GM23338 (cell line): ENCODE measurements at regions not wholly inside any gene's neighbourhood (a gene's known extent, or its start where the extent isn't known, plus 50 kb on each side); places are given as distances from the start of the nearest gene placed in this dataset.

Experiments used
- ATAC-seq: fragments of 200-7000 bp; cut with Tn5 transposase; 3 replicates; pipeline ENCODE4 v1.9.1; 2020
- DNase-seq: peaks from one replicate; pipeline ENCODE4 v3.0.0-alpha.2; 2015; ENCODE audit warnings: low spot score
- H2AFZ ChIP-seq: fragments of 200-600 bp; sonication (generic); 2 replicates; pipeline ENCODE4 v1.8.0; 2016; ENCODE audit warnings: antibody characterized with exemption, mild to moderate bottlenecking, moderate library complexity
- H3F3A ChIP-seq: fragments of 200-600 bp; sonication (generic); replicated peaks from 2 replicates; pipeline ENCODE4 v1.8.0; 2017; ENCODE audit warnings: antibody characterized with exemption, mixed run types, low read depth
- H3K27ac ChIP-seq: fragments of 200-600 bp; sonication (generic); 2 replicates; pipeline ENCODE4 v1.6.1; 2016; ENCODE audit warnings: low read depth
- H3K27me3 ChIP-seq: fragments of 200-600 bp; sonication (generic); 2 replicates; pipeline ENCODE4 v1.8.0; 2016; ENCODE audit warnings: mild to moderate bottlenecking, mixed run types, moderate library complexity; ENCODE audit not compliant: insufficient read depth
- H3K36me3 ChIP-seq: fragments of 200-600 bp; sonication (generic); 2 replicates; pipeline ENCODE4 v1.8.0; 2016; ENCODE audit warnings: mild to moderate bottlenecking; ENCODE audit not compliant: insufficient read depth
- H3K4me1 ChIP-seq: fragments of 200-600 bp; sonication (generic); 2 replicates; pipeline ENCODE4 v1.8.0; 2016; ENCODE audit warnings: mild to moderate bottlenecking, moderate library complexity; ENCODE audit not compliant: insufficient read depth
- H3K4me2 ChIP-seq: fragments of 200-600 bp; sonication (generic); 2 replicates; pipeline ENCODE4 v1.7.1; 2017; ENCODE audit warnings: mixed run types
- H3K4me3 ChIP-seq: fragments of 200-600 bp; sonication (generic); 2 replicates; pipeline ENCODE4 v1.6.1; 2016; ENCODE audit warnings: mixed run types
- H3K79me2 ChIP-seq: fragments of 200-600 bp; sonication (generic); replicated peaks from 2 replicates; pipeline ENCODE4 v1.8.0; 2017; ENCODE audit warnings: mild to moderate bottlenecking; ENCODE audit not compliant: insufficient read depth
- H3K9me2 ChIP-seq: fragments of 200-600 bp; sonication (generic); 2 replicates; pipeline ENCODE4 v1.8.0; 2017; ENCODE audit not compliant: insufficient read depth
- H4K20me1 ChIP-seq: fragments of 200-600 bp; sonication (generic); replicated peaks from 2 replicates; pipeline ENCODE4 v1.8.0; 2017; ENCODE audit warnings: mild to moderate bottlenecking; ENCODE audit not compliant: insufficient read depth
- H3K27ac Mint-ChIP-seq: 2 replicates; pipeline ENCODE4 v1.8.0; 2020; ENCODE audit warnings: inconsistent platforms, mild to moderate bottlenecking, moderate library complexity, mixed read lengths
- H3K27me3 Mint-ChIP-seq: 3 replicates; pipeline ENCODE4 v1.8.0; 2022; ENCODE audit warnings: low read depth, mild to moderate bottlenecking, moderate library complexity, mixed read lengths, inconsistent platforms; ENCODE audit not compliant: insufficient read depth, poor library complexity
- H3K36me3 Mint-ChIP-seq: 3 replicates; pipeline ENCODE4 v1.8.0; 2021; ENCODE audit warnings: low read depth, mild to moderate bottlenecking, inconsistent platforms, moderate library complexity, mixed read lengths
- H3K4me1 Mint-ChIP-seq: 3 replicates; pipeline ENCODE4 v1.8.0; 2020; ENCODE audit warnings: mild to moderate bottlenecking, inconsistent platforms, mixed read lengths
- H3K4me3 Mint-ChIP-seq: 3 replicates; pipeline ENCODE4 v1.8.0; 2021; ENCODE audit warnings: moderate library complexity, mild to moderate bottlenecking, inconsistent platforms, mixed read lengths
- H3K9me3 Mint-ChIP-seq: 3 replicates; pipeline ENCODE4 v1.8.0; 2020; ENCODE audit warnings: moderate library complexity, mild to moderate bottlenecking, inconsistent platforms, mixed read lengths
- CREB1 ChIP-seq: fragments of 250-450 bp; sonication (Bioruptor Pico); IDR thresholded peaks from 2 replicates; pipeline ENCODE4 v1.5.0; 2020; ENCODE audit warnings: low read depth, mild to moderate bottlenecking, moderate library complexity
- ETS1 ChIP-seq: IDR thresholded peaks from 2 replicates; pipeline ENCODE4 v1.6.1; 2016; ENCODE audit warnings: antibody characterized with exemption
- EZH2 ChIP-seq: fragments of 200-600 bp; sonication (generic); IDR thresholded peaks from one replicate; pipeline ENCODE4 v1.8.0; 2017; ENCODE audit warnings: antibody characterized with exemption, mild to moderate bottlenecking, low read depth; ENCODE audit not compliant: unreplicated experiment
- EZH2phosphoT487 ChIP-seq: fragments of 200-600 bp; sonication (generic); IDR thresholded peaks from one replicate; pipeline ENCODE4 v1.8.1; 2018; ENCODE audit warnings: antibody characterized with exemption; ENCODE audit not compliant: unreplicated experiment
- JUNB ChIP-seq: IDR thresholded peaks from one replicate; pipeline ENCODE4 v1.6.1; 2016; ENCODE audit warnings: antibody characterized with exemption; ENCODE audit not compliant: unreplicated experiment
- NANOG ChIP-seq: IDR thresholded peaks from 2 replicates; pipeline ENCODE4 v1.6.1; 2016; ENCODE audit warnings: antibody characterized with exemption, borderline replicate concordance
- REST ChIP-seq: IDR thresholded peaks from one replicate; pipeline ENCODE4 v1.6.1; 2018; ENCODE audit warnings: antibody characterized with exemption; ENCODE audit not compliant: unreplicated experiment
- STAT1 ChIP-seq: IDR thresholded peaks from one replicate; pipeline ENCODE4 v1.6.1; 2016; ENCODE audit warnings: antibody characterized with exemption; ENCODE audit not compliant: unreplicated experiment
- ZNF114 ChIP-seq: fragments of 250-450 bp; sonication (Bioruptor Pico); IDR thresholded peaks from 2 replicates; pipeline ENCODE4 v1.5.0; 2020; ENCODE audit warnings: mild to moderate bottlenecking, moderate library complexity

- no peak for TF ChIP-seq STAT1
- no peak for TF ChIP-seq NANOG
- TF ChIP-seq JUNB, result no peak
- TF ChIP-seq ETS1, result no peak
- Histone ChIP-seq H3K36me3 (no peaks in the 10 kb centered on the region), H3K4me2 (no peak overlapping the region), H3K4me1 (peaks cover 5% of the 10 kb centered on the region; the same call in 1 of the 2 replicates), H3K27me3 (no peaks in the 10 kb centered on the region), H3K9me2 (peaks cover 4% of the 10 kb centered on the region; the same call in 1 of the 2 replicates), H4K20me1 (no peaks in the 10 kb centered on the region), H3K27ac (no peak overlapping the region), H3K79me2 (no peaks in the 10 kb centered on the region), H3K4me3 (no peak overlapping the region), H3F3A (no peaks in the 10 kb centered on the region), H2AFZ (no peak overlapping the region)
- Mint-ChIP-seq H3K4me1 (peaks cover 17% of the 10 kb centered on the region; the same call in 2 of the 3 replicates), H3K27ac (peak overlapping the region; percentile 66; the same call in 1 of the 2 replicates), H3K9me3 (no peaks in the 10 kb centered on the region), H3K36me3 (peaks cover 8% of the 10 kb centered on the region; the same call in 1 of the 3 replicates), H3K4me3 (no peak overlapping the region), H3K27me3 (peaks cover 8% of the 10 kb centered on the region)
- DNase-seq (no peak), ATAC-seq (no peak)
These were observed 287.1 kb upstream of the SPTLC3 start for GRCh38 chr20:12721636-12722035.

- peaks cover 8% of the 10 kb centered on the region; the same call in 1 of the 3 replicates for H3K36me3 Mint-ChIP-seq
- H3K4me3 Mint-ChIP-seq, result no peak overlapping the region
- no peak; the same call in 2 of the 3 replicates for ATAC-seq
- TF ChIP-seq EZH2 (no peak), ZNF114 (CRISPR knock-in tag) (no peak), JUNB (no peak), STAT1 (no peak), ETS1 (no peak), EZH2phosphoT487 (no peak), REST (no peak), CREB1 (CRISPR knock-in tag) (no peak)
These were observed 286.7 kb upstream of the SPTLC3 start for GRCh38 chr20:12722091-12722490.

More at GRCh38 chr20:12722091-12722490, 286.7 kb upstream of the SPTLC3 start:
- DNase-seq, result peak; percentile 14
- H2AFZ ChIP-seq, result no peak overlapping the region
- Mint-ChIP-seq H3K9me3 (no peaks in the 10 kb centered on the region), H3K4me1 (peaks cover 17% of the 10 kb centered on the region; the same call in 2 of the 3 replicates), H3K27ac (peak overlapping the region; percentile 66; the same call in 1 of the 2 replicates), H3K27me3 (peaks cover 8% of the 10 kb centered on the region)
- H3K4me2 ChIP-seq, result no peak overlapping the region
- no peaks in the 10 kb centered on the region for H3F3A ChIP-seq
- peaks cover 5% of the 10 kb centered on the region; the same call in 1 of the 2 replicates for H3K4me1 ChIP-seq
- H3K36me3 ChIP-seq, result no peaks in the 10 kb centered on the region
- no peaks in the 10 kb centered on the region for H4K20me1 ChIP-seq
- H3K4me3 ChIP-seq, result no peak overlapping the region
- no peaks in the 10 kb centered on the region for H3K27me3 ChIP-seq
- no peaks in the 10 kb centered on the region for H3K79me2 ChIP-seq
- peaks cover 4% of the 10 kb centered on the region; the same call in 1 of the 2 replicates for H3K9me2 ChIP-seq
- H3K27ac ChIP-seq, result no peak overlapping the region
